Liver (tissue), 8 donors: ENCODE measurements at regions not wholly inside any gene's neighbourhood (a gene's known extent, or its start where the extent isn't known, plus 50 kb on each side); places are given as distances from the start of the nearest gene placed in this dataset.

Experiments
- DNase-seq: peaks from one replicate; pipeline ENCODE4 v3.0.0-alpha.2; 2017; ENCODE audit warnings: low spot score
- H3K27ac ChIP-seq, 2 donors: one replicate each; pipeline ENCODE4 v1.7.0; 2013; ENCODE audit warnings: inconsistent platforms in 2 of 2, low read length in 2 of 2, control low read depth in 1 of 2, low read depth in 1 of 2, mild to moderate bottlenecking in 1 of 2
- H3K27me3 ChIP-seq, 4 donors: one replicate each; pipeline versions ENCODE4 v1.6.1 to v1.7.0; 2013; ENCODE audit warnings: low read length in 3 of 4, inconsistent platforms in 1 of 4, mild to moderate bottlenecking in 1 of 4, moderate library complexity in 1 of 4; ENCODE audit not compliant: control insufficient read depth in 4 of 4, insufficient read depth in 4 of 4
- H3K36me3 ChIP-seq, 4 donors: one replicate each; pipeline versions ENCODE4 v1.6.1 to v1.7.0; 2013; ENCODE audit warnings: low read length in 3 of 4, mild to moderate bottlenecking in 3 of 4, low read depth in 1 of 4, moderate library complexity in 1 of 4; ENCODE audit not compliant: control insufficient read depth in 4 of 4, insufficient read depth in 3 of 4
- H3K4me1 ChIP-seq, 4 donors: one replicate each; pipeline versions ENCODE4 v1.6.1 to v1.7.0; 2013; ENCODE audit warnings: low read length in 3 of 4, mild to moderate bottlenecking in 3 of 4, moderate library complexity in 1 of 4; ENCODE audit not compliant: control insufficient read depth in 4 of 4, insufficient read depth in 4 of 4
- H3K4me3 ChIP-seq, 3 donors: one replicate each; pipeline versions ENCODE4 v1.6.1 to v1.7.0; 2013; ENCODE audit warnings: low read length in 3 of 3, control low read depth in 1 of 3, low read depth in 1 of 3, mild to moderate bottlenecking in 1 of 3
- H3K9ac ChIP-seq, 2 donors: one replicate each; pipeline ENCODE4 v1.7.0; 2013; ENCODE audit warnings: low read length in 2 of 2, mild to moderate bottlenecking in 2 of 2, moderate library complexity in 2 of 2, control low read depth in 1 of 2, low read depth in 1 of 2
- H3K9me3 ChIP-seq, 4 donors: one replicate each; pipeline versions ENCODE4 v1.6.1 to v1.7.0; 2013; ENCODE audit warnings: low read length in 3 of 4; ENCODE audit not compliant: control insufficient read depth in 4 of 4
- ATF3 ChIP-seq: IDR thresholded peaks from 2 replicates; pipeline ENCODE4 v1.6.1; 2016; ENCODE audit warnings: antibody characterized with exemption
- EGR1 ChIP-seq, 2 donors: IDR thresholded peaks; 2 replicates each; pipeline ENCODE4 v1.6.1; 2016 to 2018; ENCODE audit warnings: antibody characterized with exemption in 2 of 2, low read depth in 2 of 2
- FOXA1 ChIP-seq: IDR thresholded peaks from 2 replicates; pipeline ENCODE4 v1.6.1; 2016; ENCODE audit warnings: antibody characterized with exemption
- FOXA2 ChIP-seq: IDR thresholded peaks from 2 replicates; pipeline ENCODE4 v1.6.1; 2016; ENCODE audit warnings: antibody characterized with exemption
- GABPA ChIP-seq, 2 donors: IDR thresholded peaks in 1 of 2; conservative IDR thresholded peaks in 1 of 2; 2 replicates each; pipeline ENCODE4 v1.6.1; 2016; ENCODE audit warnings: antibody characterized with exemption in 2 of 2, mild to moderate bottlenecking in 1 of 2, moderate library complexity in 1 of 2
- HNF4A ChIP-seq, 2 donors: conservative IDR thresholded peaks; 2 replicates each; pipeline ENCODE4 v1.6.1; 2016; ENCODE audit warnings: antibody characterized with exemption in 2 of 2, mild to moderate bottlenecking in 2 of 2
- HNF4G ChIP-seq: IDR thresholded peaks from 2 replicates; pipeline ENCODE4 v1.6.1; 2016; ENCODE audit warnings: antibody characterized with exemption
- JUND ChIP-seq, 2 donors: IDR thresholded peaks; 2 replicates each; pipeline ENCODE4 v1.6.1; 2016; ENCODE audit warnings: antibody characterized with exemption in 2 of 2
- NR2F2 ChIP-seq: IDR thresholded peaks from 2 replicates; pipeline ENCODE4 v1.6.1; 2016; ENCODE audit warnings: antibody characterized with exemption
- RAD21 ChIP-seq, 2 donors: IDR thresholded peaks; 2 replicates each; pipeline ENCODE4 v1.6.1; 2016; ENCODE audit warnings: antibody characterized with exemption in 2 of 2, mild to moderate bottlenecking in 2 of 2
- REST ChIP-seq: IDR thresholded peaks from 2 replicates; pipeline ENCODE4 v1.6.1; 2016; ENCODE audit warnings: antibody characterized with exemption, mild to moderate bottlenecking
- RXRA ChIP-seq, 2 donors: IDR thresholded peaks; 2 replicates each; pipeline ENCODE4 v1.6.1; 2017 to 2018; ENCODE audit warnings: antibody characterized with exemption in 2 of 2, mild to moderate bottlenecking in 1 of 2
- SP1 ChIP-seq: IDR thresholded peaks from 2 replicates; pipeline ENCODE4 v1.6.1; 2018; ENCODE audit warnings: antibody characterized with exemption, mild to moderate bottlenecking
- TAF1 ChIP-seq: conservative IDR thresholded peaks from 2 replicates; pipeline ENCODE4 v1.6.1; 2016; ENCODE audit warnings: antibody characterized with exemption, mild to moderate bottlenecking
- YY1 ChIP-seq: IDR thresholded peaks from 2 replicates; pipeline ENCODE4 v1.6.1; 2016; ENCODE audit warnings: antibody characterized with exemption, mild to moderate bottlenecking
- ZBTB33 ChIP-seq: IDR thresholded peaks from 2 replicates; pipeline ENCODE4 v1.6.1; 2016; ENCODE audit warnings: antibody characterized with exemption
- WGBS: extraction: QIAGEN DNeasy Blood & Tissue Kit; methylation state at CpG from one replicate; pipeline ENCODE4 v1.1.7; 2013; 5-methylcytosine and 5-hydroxymethylcytosine counted together
- TF ChIP-seq, protein P1 (sequence below): IDR thresholded peaks from 2 replicates; pipeline ENCODE4 v1.6.1; 2016; ENCODE audit warnings: antibody characterized with exemption
- TF ChIP-seq, protein P2 (sequence below): fragments of 150-350 bp; IDR thresholded peaks from 2 replicates; pipeline ENCODE4 v1.5.1; 2017; ENCODE audit warnings: improper control_type of control experiment, low read depth, low read length; ENCODE audit not compliant: missing input control
- donor health status: healthy.
- donor health status: healthy.
- donor health status: healthy.
- donor health status: healthy.
- donor health status: healthy.

GRCh38 chr2:150259746-150260145, 227.7 kb downstream of the RND3 start:
- DNase-seq = no peak
- no peak overlapping the region for H3K4me3 ChIP-seq
- no peak overlapping the region for H3K9ac ChIP-seq
- no peaks in the 10 kb centered on the region for H3K27me3 ChIP-seq
- 92% methylated on average over 1 of the region's 1 CpG for WGBS
- no peaks in the 10 kb centered on the region for H3K4me1 ChIP-seq
- no peaks in the 10 kb centered on the region for H3K36me3 ChIP-seq
- no peaks in the 10 kb centered on the region for H3K9me3 ChIP-seq
- TF ChIP-seq, protein P1, sequence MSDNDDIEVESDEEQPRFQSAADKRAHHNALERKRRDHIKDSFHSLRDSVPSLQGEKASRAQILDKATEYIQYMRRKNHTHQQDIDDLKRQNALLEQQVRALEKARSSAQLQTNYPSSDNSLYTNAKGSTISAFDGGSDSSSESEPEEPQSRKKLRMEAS = no peak
- no peak for TF ChIP-seq ZBTB33
- TF ChIP-seq HNF4G = no peak
- TF ChIP-seq YY1 = no peak
- TF ChIP-seq ATF3 = no peak
- no peak for TF ChIP-seq TAF1
- TF ChIP-seq SP1 = no peak
- TF ChIP-seq EGR1 (IDR thresholded peaks at IDR 0.05; ENCODE audit: low read depth in 2 of 2) = no peak
- no peak for TF ChIP-seq GABPA (IDR thresholded peaks at IDR 0.05 in 1 of 2, conservative IDR thresholded peaks at IDR 0.05 in 1 of 2)
- TF ChIP-seq, protein P2, sequence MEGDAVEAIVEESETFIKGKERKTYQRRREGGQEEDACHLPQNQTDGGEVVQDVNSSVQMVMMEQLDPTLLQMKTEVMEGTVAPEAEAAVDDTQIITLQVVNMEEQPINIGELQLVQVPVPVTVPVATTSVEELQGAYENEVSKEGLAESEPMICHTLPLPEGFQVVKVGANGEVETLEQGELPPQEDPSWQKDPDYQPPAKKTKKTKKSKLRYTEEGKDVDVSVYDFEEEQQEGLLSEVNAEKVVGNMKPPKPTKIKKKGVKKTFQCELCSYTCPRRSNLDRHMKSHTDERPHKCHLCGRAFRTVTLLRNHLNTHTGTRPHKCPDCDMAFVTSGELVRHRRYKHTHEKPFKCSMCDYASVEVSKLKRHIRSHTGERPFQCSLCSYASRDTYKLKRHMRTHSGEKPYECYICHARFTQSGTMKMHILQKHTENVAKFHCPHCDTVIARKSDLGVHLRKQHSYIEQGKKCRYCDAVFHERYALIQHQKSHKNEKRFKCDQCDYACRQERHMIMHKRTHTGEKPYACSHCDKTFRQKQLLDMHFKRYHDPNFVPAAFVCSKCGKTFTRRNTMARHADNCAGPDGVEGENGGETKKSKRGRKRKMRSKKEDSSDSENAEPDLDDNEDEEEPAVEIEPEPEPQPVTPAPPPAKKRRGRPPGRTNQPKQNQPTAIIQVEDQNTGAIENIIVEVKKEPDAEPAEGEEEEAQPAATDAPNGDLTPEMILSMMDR = no peak
- TF ChIP-seq REST = no peak
- TF ChIP-seq RAD21 (IDR thresholded peaks at IDR 0.05) = no peak
- no peak for TF ChIP-seq FOXA2
- no peak for TF ChIP-seq JUND (IDR thresholded peaks at IDR 0.05)
- TF ChIP-seq FOXA1 = no peak
- no peak for TF ChIP-seq NR2F2
- no peak for TF ChIP-seq RXRA (IDR thresholded peaks at IDR 0.05)
- TF ChIP-seq HNF4A (conservative IDR thresholded peaks at IDR 0.05) = no peak
- no peak overlapping the region for H3K27ac ChIP-seq
